Fibroblast of peridontal ligament (primary cell): ENCODE measurements at regions not wholly inside any gene's neighbourhood (a gene's known extent, or its start where the extent isn't known, plus 50 kb on each side); places are given as distances from the start of the nearest gene placed in this dataset.

Experiments used
- DNase-seq: peaks from one replicate; pipeline ENCODE4 v3.0.0-alpha.2; 2010; ENCODE audit errors: extremely low read depth

GRCh38 chr2:65739927-65740326 is 307.5 kb upstream of the SPRED2 start:
- no peak for DNase-seq

GRCh38 chr2:65737452-65738011 is 305.1 kb upstream of the SPRED2 start:
- DNase-seq: no peak

GRCh38 chr2:65731476-65731875 is 299.1 kb upstream of the SPRED2 start:
- no peak for DNase-seq

GRCh38 chr2:65730186-65730585 is 297.8 kb upstream of the SPRED2 start:
- no peak for DNase-seq

GRCh38 chr2:65729246-65729645 is 296.8 kb upstream of the SPRED2 start:
- no peak for DNase-seq

- no peak for DNase-seq
Measured at GRCh38 chr2:65728477-65729180, 296.2 kb upstream of the SPRED2 start.

GRCh38 chr2:65727816-65728215 is 295.4 kb upstream of the SPRED2 start:
- no peak for DNase-seq

- no peak for DNase-seq
Measured at GRCh38 chr2:65727381-65727780, 295.0 kb upstream of the SPRED2 start.

GRCh38 chr2:65724752-65725151 is 292.4 kb upstream of the SPRED2 start:
- DNase-seq: no peak

- no peak for DNase-seq
Measured at GRCh38 chr2:65724336-65724735, 291.9 kb upstream of the SPRED2 start.

GRCh38 chr2:65722028-65722778 is 289.8 kb upstream of the SPRED2 start:
- no peak for DNase-seq

- no peak for DNase-seq
Measured at GRCh38 chr2:65716698-65717097, 284.3 kb upstream of the SPRED2 start.

GRCh38 chr2:65715323-65715722 is 282.9 kb upstream of the SPRED2 start:
- DNase-seq: no peak

GRCh38 chr2:65714866-65715265 is 282.5 kb upstream of the SPRED2 start:
- no peak for DNase-seq

GRCh38 chr2:65711863-65712262 is 279.5 kb upstream of the SPRED2 start:
- DNase-seq: no peak

GRCh38 chr2:65710779-65711295 is 278.4 kb upstream of the SPRED2 start:
- DNase-seq: no peak

- DNase-seq: no peak
Measured at GRCh38 chr2:65710356-65710755, 278.0 kb upstream of the SPRED2 start.

GRCh38 chr2:65708086-65708485 is 275.7 kb upstream of the SPRED2 start:
- no peak for DNase-seq

GRCh38 chr2:65706411-65706810 is 274.0 kb upstream of the SPRED2 start:
- peak; percentile 1 for DNase-seq

GRCh38 chr2:65701191-65701590 is 268.8 kb upstream of the SPRED2 start:
- no peak for DNase-seq

GRCh38 chr2:65700720-65701119 is 268.3 kb upstream of the SPRED2 start:
- no peak for DNase-seq

GRCh38 chr2:65700004-65700651 is 267.7 kb upstream of the SPRED2 start:
- DNase-seq: no peak
